HL-60 (cell line): ENCODE measurements at regions not wholly inside any gene's neighbourhood (a gene's known extent, or its start where the extent isn't known, plus 50 kb on each side); places are given as distances from the start of the nearest gene placed in this dataset.

Experiments used
- GABPA ChIP-seq: IDR thresholded peaks from 2 replicates; pipeline ENCODE4 v1.6.1; 2012; ENCODE audit warnings: low read depth
- POLR2AphosphoS5 ChIP-seq: IDR thresholded peaks from 2 replicates; pipeline ENCODE4 v1.6.1; 2012; ENCODE audit warnings: low read depth
- SPI1 ChIP-seq: IDR thresholded peaks from 2 replicates; pipeline ENCODE4 v1.6.1; 2012; ENCODE audit warnings: low read depth, mild to moderate bottlenecking, borderline replicate concordance
- TF ChIP-seq, protein P1 (sequence below): IDR thresholded peaks from one replicate; pipeline ENCODE4 v1.5.1; 2011; ENCODE audit warnings: low read length, control low read depth, inconsistent platforms; ENCODE audit not compliant: insufficient read depth
- TF ChIP-seq, protein P2 (sequence below): IDR thresholded peaks from 2 replicates; pipeline ENCODE4 v1.6.1; 2012; ENCODE audit warnings: low read depth; ENCODE audit not compliant: insufficient replicate concordance

- no peak for TF ChIP-seq POLR2AphosphoS5
- TF ChIP-seq, protein P1, sequence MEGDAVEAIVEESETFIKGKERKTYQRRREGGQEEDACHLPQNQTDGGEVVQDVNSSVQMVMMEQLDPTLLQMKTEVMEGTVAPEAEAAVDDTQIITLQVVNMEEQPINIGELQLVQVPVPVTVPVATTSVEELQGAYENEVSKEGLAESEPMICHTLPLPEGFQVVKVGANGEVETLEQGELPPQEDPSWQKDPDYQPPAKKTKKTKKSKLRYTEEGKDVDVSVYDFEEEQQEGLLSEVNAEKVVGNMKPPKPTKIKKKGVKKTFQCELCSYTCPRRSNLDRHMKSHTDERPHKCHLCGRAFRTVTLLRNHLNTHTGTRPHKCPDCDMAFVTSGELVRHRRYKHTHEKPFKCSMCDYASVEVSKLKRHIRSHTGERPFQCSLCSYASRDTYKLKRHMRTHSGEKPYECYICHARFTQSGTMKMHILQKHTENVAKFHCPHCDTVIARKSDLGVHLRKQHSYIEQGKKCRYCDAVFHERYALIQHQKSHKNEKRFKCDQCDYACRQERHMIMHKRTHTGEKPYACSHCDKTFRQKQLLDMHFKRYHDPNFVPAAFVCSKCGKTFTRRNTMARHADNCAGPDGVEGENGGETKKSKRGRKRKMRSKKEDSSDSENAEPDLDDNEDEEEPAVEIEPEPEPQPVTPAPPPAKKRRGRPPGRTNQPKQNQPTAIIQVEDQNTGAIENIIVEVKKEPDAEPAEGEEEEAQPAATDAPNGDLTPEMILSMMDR: no peak
- TF ChIP-seq, protein P2, sequence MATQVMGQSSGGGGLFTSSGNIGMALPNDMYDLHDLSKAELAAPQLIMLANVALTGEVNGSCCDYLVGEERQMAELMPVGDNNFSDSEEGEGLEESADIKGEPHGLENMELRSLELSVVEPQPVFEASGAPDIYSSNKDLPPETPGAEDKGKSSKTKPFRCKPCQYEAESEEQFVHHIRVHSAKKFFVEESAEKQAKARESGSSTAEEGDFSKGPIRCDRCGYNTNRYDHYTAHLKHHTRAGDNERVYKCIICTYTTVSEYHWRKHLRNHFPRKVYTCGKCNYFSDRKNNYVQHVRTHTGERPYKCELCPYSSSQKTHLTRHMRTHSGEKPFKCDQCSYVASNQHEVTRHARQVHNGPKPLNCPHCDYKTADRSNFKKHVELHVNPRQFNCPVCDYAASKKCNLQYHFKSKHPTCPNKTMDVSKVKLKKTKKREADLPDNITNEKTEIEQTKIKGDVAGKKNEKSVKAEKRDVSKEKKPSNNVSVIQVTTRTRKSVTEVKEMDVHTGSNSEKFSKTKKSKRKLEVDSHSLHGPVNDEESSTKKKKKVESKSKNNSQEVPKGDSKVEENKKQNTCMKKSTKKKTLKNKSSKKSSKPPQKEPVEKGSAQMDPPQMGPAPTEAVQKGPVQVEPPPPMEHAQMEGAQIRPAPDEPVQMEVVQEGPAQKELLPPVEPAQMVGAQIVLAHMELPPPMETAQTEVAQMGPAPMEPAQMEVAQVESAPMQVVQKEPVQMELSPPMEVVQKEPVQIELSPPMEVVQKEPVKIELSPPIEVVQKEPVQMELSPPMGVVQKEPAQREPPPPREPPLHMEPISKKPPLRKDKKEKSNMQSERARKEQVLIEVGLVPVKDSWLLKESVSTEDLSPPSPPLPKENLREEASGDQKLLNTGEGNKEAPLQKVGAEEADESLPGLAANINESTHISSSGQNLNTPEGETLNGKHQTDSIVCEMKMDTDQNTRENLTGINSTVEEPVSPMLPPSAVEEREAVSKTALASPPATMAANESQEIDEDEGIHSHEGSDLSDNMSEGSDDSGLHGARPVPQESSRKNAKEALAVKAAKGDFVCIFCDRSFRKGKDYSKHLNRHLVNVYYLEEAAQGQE: no peak
- no peak for TF ChIP-seq GABPA
- TF ChIP-seq SPI1: no peak
Observed at GRCh38 chr1:87170157-87170556, 158.5 kb upstream of the LMO4 start.
